Omental fat pad (tissue), 3 donors: ENCODE measurements at regions not wholly inside any gene's neighbourhood (a gene's known extent, or its start where the extent isn't known, plus 50 kb on each side); places are given as distances from the start of the nearest gene placed in this dataset.

Experiments used
- ATAC-seq: fragments of 150-250 bp; one replicate; pipeline ENCODE4 v1.9.1; 2016; ENCODE audit warnings: mild to moderate bottlenecking, moderate library complexity; ENCODE audit not compliant: low FRiP score
- DNase-seq: peaks from one replicate; pipeline ENCODE4 v3.0.0-alpha.2; 2019; ENCODE audit warnings: low spot score
- CTCF ChIP-seq, 3 donors: fragments of 450-650 bp; IDR thresholded peaks; one replicate each; pipeline ENCODE4 v1.5.1; 2016 to 2017; ENCODE audit warnings: antibody characterized with exemption in 3 of 3, mild to moderate bottlenecking in 3 of 3, moderate library complexity in 2 of 3

GRCh38 chr3:166957121-166957520 lies 423.0 kb downstream of the ZBBX start:
- no peak for ATAC-seq

GRCh38 chr3:166955201-166955939 lies 424.7 kb downstream of the ZBBX start:
- no peak for TF ChIP-seq CTCF (IDR thresholded peaks at IDR 0.05)
- no peak for ATAC-seq
- DNase-seq, result no peak

More at GRCh38 chr3:166957121-166957520, 423.0 kb downstream of the ZBBX start:
- TF ChIP-seq CTCF (IDR thresholded peaks at IDR 0.05), result no peak
- DNase-seq, result no peak

GRCh38 chr3:166934879-166935278 lies 445.2 kb downstream of the ZBBX start:
- no peak for ATAC-seq
- no peak for DNase-seq
- TF ChIP-seq CTCF (IDR thresholded peaks at IDR 0.05), result no peak

GRCh38 chr3:166917437-166917836 lies 462.7 kb downstream of the ZBBX start:
- TF ChIP-seq CTCF (IDR thresholded peaks at IDR 0.05), result no peak
- DNase-seq, result no peak
- no peak for ATAC-seq

GRCh38 chr3:166902374-166902773 lies 477.7 kb downstream of the ZBBX start:
- no peak for ATAC-seq
- no peak for DNase-seq
- TF ChIP-seq CTCF (IDR thresholded peaks at IDR 0.05), result no peak

GRCh38 chr3:166900866-166901577 lies 479.1 kb downstream of the ZBBX start:
- ATAC-seq (no peak), DNase-seq (no peak)
- TF ChIP-seq CTCF (IDR thresholded peaks at IDR 0.05), result no peak

GRCh38 chr3:166897811-166898210 lies 482.3 kb downstream of the ZBBX start:
- TF ChIP-seq CTCF (IDR thresholded peaks at IDR 0.05), result no peak
- ATAC-seq (no peak), DNase-seq (no peak)
